NCI-H1092 (cell line): ENCODE measurements at regions not wholly inside any gene's neighbourhood (a gene's known extent, or its start where the extent isn't known, plus 50 kb on each side); places are given as distances from the start of the nearest gene placed in this dataset.

ENCODE experiments used
- DNase-seq: peaks from one replicate; lab custom pipeline; 2025; lab: John Stamatoyannopoulos, UW

- no peak for DNase-seq
Measured at GRCh38 chr1:244347942-244348341, 103.8 kb downstream of the ADSS2 start.

- no peak for DNase-seq
Measured at GRCh38 chr1:244349103-244349531, 102.6 kb downstream of the ADSS2 start.

GRCh38 chr1:244349581-244350001, 102.1 kb downstream of the ADSS2 start:
- DNase-seq = no peak

GRCh38 chr1:244350027-244350426, 101.7 kb downstream of the ADSS2 start:
- no peak for DNase-seq

- no peak for DNase-seq
Measured at GRCh38 chr1:244352156-244352830, 99.4 kb downstream of the ADSS2 start.

- DNase-seq = no peak
Measured at GRCh38 chr1:244353551-244354091, 98.1 kb downstream of the ADSS2 start.

- DNase-seq = no peak
Measured at GRCh38 chr1:244354810-244355278, 96.9 kb downstream of the ADSS2 start.

- DNase-seq = no peak
Measured at GRCh38 chr1:244356376-244356775, 95.3 kb downstream of the ADSS2 start.
